Stimulated activated memory B cell treated with anti-CD40 and anti-IgM and Interleukin-4, amounts not matched to agents 10 μg/mL and 1 μg/mL and 100 μg/mL, for 72 hours (primary cell): ENCODE measurements at regions not wholly inside any gene's neighbourhood (a gene's known extent, or its start where the extent isn't known, plus 50 kb on each side); places are given as distances from the start of the nearest gene placed in this dataset.
A peak's percentile ranks its signal among the peaks of the same experiment; 100 is the strongest.
"Not testable (repeated sequence)": the region's sequence is repeated elsewhere in the genome, so short reads cannot be mapped to it uniquely, and the experiment has no call there.

ENCODE experiments used
- ATAC-seq: fragments of 150-1000 bp; cut with Tn5 transposase; 2 replicates; pipeline ENCODE4 v1.10.0; 2021
- H3K27ac Mint-ChIP-seq: one replicate; pipeline ENCODE4 v1.8.0; 2022; ENCODE audit warnings: mild to moderate bottlenecking, mixed read lengths
- H3K27me3 Mint-ChIP-seq: one replicate; pipeline ENCODE4 v1.8.0; 2022; ENCODE audit warnings: mixed read lengths
- H3K36me3 Mint-ChIP-seq: one replicate; pipeline ENCODE4 v1.8.0; 2022; ENCODE audit warnings: mixed read lengths
- H3K4me1 Mint-ChIP-seq: one replicate; pipeline ENCODE4 v1.8.0; 2022; ENCODE audit warnings: mixed read lengths
- H3K4me3 Mint-ChIP-seq: one replicate; pipeline ENCODE4 v1.8.0; 2022; ENCODE audit warnings: mild to moderate bottlenecking, moderate library complexity, mixed read lengths
- H3K9me3 Mint-ChIP-seq: one replicate; pipeline ENCODE4 v1.8.0; 2022; ENCODE audit warnings: mixed read lengths

- no peak overlapping the region for H3K27ac Mint-ChIP-seq
- H3K36me3 Mint-ChIP-seq = no peaks in the 10 kb centered on the region
- H3K4me1 Mint-ChIP-seq = no peaks in the 10 kb centered on the region
- no peak for ATAC-seq
- no peak overlapping the region for H3K4me3 Mint-ChIP-seq
- no peaks in the 10 kb centered on the region for H3K9me3 Mint-ChIP-seq
- H3K27me3 Mint-ChIP-seq = no peaks in the 10 kb centered on the region
Observed at GRCh38 chr20:59110607-59111006, 53.0 kb upstream of the ZNF831 start.

- ATAC-seq = no peak
- H3K27me3 Mint-ChIP-seq = peaks cover 8% of the 10 kb centered on the region
Observed at GRCh38 chr20:59105581-59105980, 58.0 kb upstream of the ZNF831 start.

DNA sequence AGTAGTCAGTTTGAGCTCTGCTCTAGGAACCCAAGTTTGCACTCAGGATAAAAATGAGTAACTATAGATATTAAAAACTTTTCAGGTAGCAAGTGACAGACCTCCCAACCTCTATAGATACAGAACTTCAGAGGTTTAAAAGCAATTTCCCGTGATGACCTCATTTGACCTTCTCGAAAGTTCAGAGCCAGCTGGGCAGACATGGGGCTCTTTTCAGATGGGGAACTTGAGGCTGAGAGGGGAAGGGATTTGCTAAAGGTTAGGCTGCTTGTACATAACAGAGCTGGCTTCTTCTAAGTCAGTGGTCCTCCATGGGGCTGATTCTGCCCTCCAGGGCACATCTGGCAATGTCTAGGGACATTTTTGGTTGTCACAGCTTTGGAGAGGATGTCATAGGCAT is 58.8 kb upstream of the ZNF831 start:
- peak; percentile 76 for ATAC-seq
- no peak overlapping the region for H3K27ac Mint-ChIP-seq
- H3K9me3 Mint-ChIP-seq = peaks cover 2% of the 10 kb centered on the region
- peaks cover 13% of the 10 kb centered on the region for H3K4me1 Mint-ChIP-seq
- peaks cover 8% of the 10 kb centered on the region for H3K27me3 Mint-ChIP-seq
- no peak overlapping the region for H3K4me3 Mint-ChIP-seq
- H3K36me3 Mint-ChIP-seq = no peaks in the 10 kb centered on the region

More at GRCh38 chr20:59105581-59105980, 58.0 kb upstream of the ZNF831 start:
- no peak overlapping the region for H3K27ac Mint-ChIP-seq
- H3K4me1 Mint-ChIP-seq = peaks cover 13% of the 10 kb centered on the region
- peaks cover 2% of the 10 kb centered on the region for H3K9me3 Mint-ChIP-seq
- H3K4me3 Mint-ChIP-seq = no peak overlapping the region
- H3K36me3 Mint-ChIP-seq = no peaks in the 10 kb centered on the region

DNA sequence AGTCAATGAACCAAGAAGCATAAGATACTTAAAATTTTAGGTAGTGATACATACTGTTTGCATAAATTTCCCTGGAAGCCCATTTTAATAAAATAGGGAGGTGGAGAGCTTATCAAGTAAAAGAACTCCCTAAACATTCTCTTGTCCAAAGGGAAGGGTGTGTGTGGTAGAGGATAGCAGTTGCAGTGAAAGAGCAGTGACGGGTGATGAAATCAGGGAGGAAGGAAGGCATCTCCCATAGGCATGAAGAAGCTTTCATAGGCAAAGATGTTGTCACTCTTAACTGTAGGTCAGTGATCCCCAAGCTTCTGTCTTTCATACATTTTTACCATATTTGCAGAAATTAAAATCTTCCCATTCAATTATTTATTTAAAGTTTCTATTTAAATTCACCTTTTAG is 60.0 kb upstream of the ZNF831 start:
- Mint-ChIP-seq H3K4me1 (peaks cover 13% of the 10 kb centered on the region), H3K4me3 (no peak overlapping the region), H3K9me3 (peaks cover 2% of the 10 kb centered on the region), H3K36me3 (no peaks in the 10 kb centered on the region), H3K27ac (no peak overlapping the region), H3K27me3 (peaks cover 8% of the 10 kb centered on the region)
- ATAC-seq = no peak

DNA sequence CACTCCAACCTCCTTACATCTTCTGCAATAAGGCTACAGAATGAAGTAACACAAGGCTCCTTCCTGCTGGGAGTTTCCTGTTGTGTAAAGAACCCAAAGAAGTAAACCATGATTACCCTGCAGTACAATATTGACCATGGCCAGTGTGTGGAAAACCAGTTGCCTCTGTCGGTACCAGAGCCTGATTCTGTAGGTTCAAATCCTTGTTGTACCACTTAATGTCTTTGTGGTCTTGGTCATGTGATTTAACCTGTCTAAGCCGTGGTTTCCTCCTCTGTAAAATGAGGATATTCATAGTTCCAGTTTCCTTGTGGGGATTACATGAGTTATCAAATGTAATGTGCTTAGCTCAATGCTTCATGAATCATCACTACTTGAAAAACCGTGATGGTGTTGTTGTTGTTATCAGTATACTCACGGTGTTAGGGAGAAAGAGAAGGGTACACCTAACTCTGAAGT is 60.3 kb upstream of the PRELID3B start:
- Mint-ChIP-seq H3K4me1 (peaks cover 13% of the 10 kb centered on the region), H3K27ac (no peak overlapping the region), H3K4me3 (no peak overlapping the region), H3K27me3 (peaks cover 8% of the 10 kb centered on the region), H3K36me3 (no peaks in the 10 kb centered on the region), H3K9me3 (peaks cover 2% of the 10 kb centered on the region)
- ATAC-seq = no peak

- Mint-ChIP-seq H3K4me3 (no peak overlapping the region), H3K4me1 (peaks cover 13% of the 10 kb centered on the region), H3K36me3 (no peaks in the 10 kb centered on the region), H3K9me3 (peaks cover 2% of the 10 kb centered on the region), H3K27me3 (peaks cover 8% of the 10 kb centered on the region), H3K27ac (no peak overlapping the region)
- ATAC-seq = no peak
Observed at GRCh38 chr20:59101961-59102360, 59.4 kb upstream of the PRELID3B start.

GRCh38 chr20:59099864-59100263 is 57.3 kb upstream of the PRELID3B start:
- H3K36me3 Mint-ChIP-seq, ATAC-seq, H3K4me3 Mint-ChIP-seq, H3K9me3 Mint-ChIP-seq, H3K27ac Mint-ChIP-seq, H3K27me3 Mint-ChIP-seq: not testable (repeated sequence)
- H3K4me1 Mint-ChIP-seq = peaks cover 13% of the 10 kb centered on the region

GRCh38 chr20:59095140-59095539 is 52.6 kb upstream of the PRELID3B start:
- H3K27ac Mint-ChIP-seq = no peak overlapping the region
- H3K9me3 Mint-ChIP-seq = no peaks in the 10 kb centered on the region
- H3K36me3 Mint-ChIP-seq = no peaks in the 10 kb centered on the region
- no peak for ATAC-seq
- no peaks in the 10 kb centered on the region for H3K27me3 Mint-ChIP-seq
- no peak overlapping the region for H3K4me3 Mint-ChIP-seq
- no peaks in the 10 kb centered on the region for H3K4me1 Mint-ChIP-seq

- Mint-ChIP-seq H3K27me3 (no peaks in the 10 kb centered on the region), H3K36me3 (no peaks in the 10 kb centered on the region), H3K9me3 (no peaks in the 10 kb centered on the region), H3K4me3 (no peak overlapping the region), H3K27ac (no peak overlapping the region), H3K4me1 (no peaks in the 10 kb centered on the region)
- no peak for ATAC-seq
Observed at GRCh38 chr20:59094576-59094975, 52.0 kb upstream of the PRELID3B start.
